Endodermal cell (in vitro differentiated cells): ENCODE measurements at regions not wholly inside any gene's neighbourhood (a gene's known extent, or its start where the extent isn't known, plus 50 kb on each side); places are given as distances from the start of the nearest gene placed in this dataset.

ENCODE experiments used
- DNase-seq: peaks from one replicate; pipeline ENCODE4 v3.0.0-alpha.2; 2017
- H3K27ac ChIP-seq: 2 replicates; pipeline ENCODE4 v1.5.1; 2013; ENCODE audit warnings: mild to moderate bottlenecking, low read depth, low read length, moderate library complexity
- H3K27me3 ChIP-seq: 2 replicates; pipeline ENCODE4 v1.6.1; 2013; ENCODE audit warnings: mild to moderate bottlenecking, low read length, moderate library complexity; ENCODE audit not compliant: insufficient read depth, control insufficient read depth, poor library complexity, severe bottlenecking
- H3K36me3 ChIP-seq: 2 replicates; pipeline ENCODE4 v1.7.0; 2013; ENCODE audit warnings: mild to moderate bottlenecking, low read length, moderate library complexity; ENCODE audit not compliant: control insufficient read depth, insufficient read depth
- H3K4me1 ChIP-seq: one replicate; pipeline ENCODE4 v1.7.0; 2013; ENCODE audit warnings: low read length; ENCODE audit not compliant: control insufficient read depth, insufficient read depth
- H3K4me3 ChIP-seq: 2 replicates; pipeline ENCODE4 v1.5.1; 2013; ENCODE audit warnings: mild to moderate bottlenecking, low read length, moderate library complexity
- H3K9ac ChIP-seq: 2 replicates; pipeline ENCODE4 v1.6.1; 2013; ENCODE audit warnings: mild to moderate bottlenecking, low read length, moderate library complexity; ENCODE audit not compliant: poor library complexity, severe bottlenecking; ENCODE audit errors: extremely low read depth
- H3K9me3 ChIP-seq: 2 replicates; pipeline ENCODE4 v1.6.1; 2013; ENCODE audit warnings: mild to moderate bottlenecking, low read length, moderate library complexity; ENCODE audit not compliant: control insufficient read depth
- H3K27ac Mint-ChIP-seq: 2 replicates; pipeline ENCODE4 v1.8.0; 2020; ENCODE audit warnings: mixed read lengths
- H3K27me3 Mint-ChIP-seq: 2 replicates; pipeline ENCODE4 v1.8.0; 2021; ENCODE audit warnings: mild to moderate bottlenecking, mixed read lengths; ENCODE audit not compliant: insufficient read depth
- H3K36me3 Mint-ChIP-seq: 2 replicates; pipeline ENCODE4 v1.8.0; 2020; ENCODE audit warnings: low read depth, mixed read lengths
- H3K4me1 Mint-ChIP-seq: 2 replicates; pipeline ENCODE4 v1.8.0; 2020; ENCODE audit warnings: mixed read lengths
- H3K4me3 Mint-ChIP-seq: 2 replicates; pipeline ENCODE4 v1.8.0; 2020; ENCODE audit warnings: mild to moderate bottlenecking, moderate library complexity, mixed read lengths
- H3K9me3 Mint-ChIP-seq: 2 replicates; pipeline ENCODE4 v1.8.0; 2020; ENCODE audit warnings: mild to moderate bottlenecking, mixed read lengths
- CTCF ChIP-seq: fragments of 200-600 bp; sonication (generic); conservative IDR thresholded peaks from 2 replicates; pipeline ENCODE4 v1.5.0; 2021; ENCODE audit warnings: antibody characterized with exemption, mild to moderate bottlenecking
- WGBS, 2 experiments: methylation state at CpG; one replicate each; pipeline versions ENCODE4 v1.1.5 to v1.1.7; 2013; ENCODE audit warnings: missing lambda C conversion rate in 2 of 2, mixed read lengths in 1 of 2; ENCODE audit not compliant: insufficient coverage in 1 of 2, insufficient read length in 1 of 2; 5-methylcytosine and 5-hydroxymethylcytosine counted together

GRCh38 chr2:188645986-188646385 is 328.2 kb upstream of the COL3A1 start:
- TF ChIP-seq CTCF, result no peak
- H3K4me1 ChIP-seq, result no peaks in the 10 kb centered on the region
- Mint-ChIP-seq H3K9me3 (no peaks in the 10 kb centered on the region), H3K4me3 (no peak overlapping the region), H3K4me1 (no peaks in the 10 kb centered on the region), H3K36me3 (no peaks in the 10 kb centered on the region), H3K27me3 (no peaks in the 10 kb centered on the region), H3K27ac (no peak overlapping the region)
- no peak overlapping the region for H3K27ac ChIP-seq
- DNase-seq, result no peak
- WGBS, 2 experiments, result 78 to 80% methylated on average over 1 to 2 of the region's 2 CpGs
- no peaks in the 10 kb centered on the region for H3K27me3 ChIP-seq
- no peak overlapping the region for H3K4me3 ChIP-seq
- H3K36me3 ChIP-seq, result no peaks in the 10 kb centered on the region
- no peak overlapping the region for H3K9ac ChIP-seq
- no peaks in the 10 kb centered on the region for H3K9me3 ChIP-seq

- H3K4me3 Mint-ChIP-seq, result no peak overlapping the region
- Histone ChIP-seq H3K9ac (no peak overlapping the region), H3K4me1 (no peaks in the 10 kb centered on the region), H3K27me3 (no peaks in the 10 kb centered on the region), H3K9me3 (no peaks in the 10 kb centered on the region), H3K4me3 (no peak overlapping the region), H3K27ac (no peak overlapping the region), H3K36me3 (no peaks in the 10 kb centered on the region)
- no peaks in the 10 kb centered on the region for H3K4me1 Mint-ChIP-seq
- H3K27ac Mint-ChIP-seq, result no peak overlapping the region
- no peaks in the 10 kb centered on the region for H3K36me3 Mint-ChIP-seq
- WGBS, 2 experiments, result 96 to 100% methylated on average over 1 to 2 of the region's 3 CpGs
- TF ChIP-seq CTCF, result no peak
- no peaks in the 10 kb centered on the region for H3K9me3 Mint-ChIP-seq
- H3K27me3 Mint-ChIP-seq, result no peaks in the 10 kb centered on the region
- DNase-seq, result no peak
These were observed 326.6 kb upstream of the COL3A1 start for GRCh38 chr2:188647430-188648070.

GRCh38 chr2:188659656-188660406 is 314.3 kb upstream of the COL3A1 start:
- 50 to 94% methylated on average over 1 of the region's 1 CpG for WGBS, 2 experiments
- no peak for TF ChIP-seq CTCF
- no peaks in the 10 kb centered on the region for H3K4me1 Mint-ChIP-seq
- no peaks in the 10 kb centered on the region for H3K9me3 Mint-ChIP-seq
- no peak overlapping the region for H3K4me3 Mint-ChIP-seq
- Histone ChIP-seq H3K27me3 (no peaks in the 10 kb centered on the region), H3K27ac (no peak overlapping the region), H3K4me1 (no peaks in the 10 kb centered on the region), H3K9me3 (no peaks in the 10 kb centered on the region), H3K9ac (no peak overlapping the region), H3K4me3 (no peak overlapping the region), H3K36me3 (no peaks in the 10 kb centered on the region)
- H3K27ac Mint-ChIP-seq, result no peak overlapping the region
- no peak for DNase-seq
- H3K27me3 Mint-ChIP-seq, result no peaks in the 10 kb centered on the region
- H3K36me3 Mint-ChIP-seq, result no peaks in the 10 kb centered on the region
